Keratinocyte (primary cell): ENCODE measurements at regions not wholly inside any gene's neighbourhood (a gene's known extent, or its start where the extent isn't known, plus 50 kb on each side); places are given as distances from the start of the nearest gene placed in this dataset.

Experiments
- DNase-seq: peaks from one replicate; pipeline ENCODE4 v3.0.0-alpha.2; 2011; ENCODE audit warnings: low read depth, missing footprints, low spot score
- FAIRE-seq: peaks from 2 replicates; lab custom pipeline; 2011; peaks lifted over from hg19 to GRCh38; lab: Jason Lieb, UNC
- H2AFZ ChIP-seq: 2 replicates; pipeline ENCODE4 v1.6.0; 2012; ENCODE audit warnings: low read length, control low read depth, inconsistent platforms; ENCODE audit not compliant: control insufficient read depth
- H3K27ac ChIP-seq: 2 replicates; pipeline ENCODE4 v1.5.1; 2011; ENCODE audit warnings: low read length; ENCODE audit not compliant: control insufficient read depth, insufficient read depth
- H3K27me3 ChIP-seq: 3 replicates; pipeline ENCODE4 v1.6.0; 2011; ENCODE audit warnings: low read length; ENCODE audit not compliant: control insufficient read depth, insufficient read depth; ENCODE audit errors: extremely low read depth
- H3K36me3 ChIP-seq, 2 experiments: 2 replicates in 1 of 2; 3 replicates in 1 of 2; pipeline ENCODE4 v1.5.1; 2011; ENCODE audit warnings: low read length in 2 of 2, mild to moderate bottlenecking in 1 of 2; ENCODE audit not compliant: control insufficient read depth in 2 of 2, insufficient read depth in 2 of 2; ENCODE audit errors: extremely low read depth in 1 of 2
- H3K4me1 ChIP-seq: 3 replicates; pipeline ENCODE4 v1.5.1; 2011; ENCODE audit warnings: low read length; ENCODE audit not compliant: control insufficient read depth, insufficient read depth; ENCODE audit errors: extremely low read depth
- H3K4me2 ChIP-seq: 3 replicates; pipeline ENCODE4 v1.6.0; 2011; ENCODE audit warnings: low read depth, low read length; ENCODE audit not compliant: control insufficient read depth, insufficient read depth; ENCODE audit errors: extremely low read depth
- H3K4me3 ChIP-seq, 3 experiments: fragments of 200-600 bp in 1 of 3; sonication (generic) in 1 of 3; 2 replicates in 2 of 3; 3 replicates in 1 of 3; pipeline ENCODE4 v1.5.1; 2011 to 2016; ENCODE audit warnings: low read length in 3 of 3, mild to moderate bottlenecking in 3 of 3, control low read depth in 2 of 3, inconsistent platforms in 1 of 3, low read depth in 1 of 3, mixed read lengths in 1 of 3, mixed run types in 1 of 3, moderate library complexity in 1 of 3; ENCODE audit not compliant: control insufficient read depth in 2 of 3, insufficient read depth in 2 of 3; ENCODE audit errors: extremely low read depth in 1 of 3
- H3K79me2 ChIP-seq: 2 replicates; pipeline ENCODE4 v1.6.0; 2012; ENCODE audit warnings: low read length; ENCODE audit not compliant: control insufficient read depth, insufficient read depth
- H3K9ac ChIP-seq: 3 replicates; pipeline ENCODE4 v1.6.0; 2011; ENCODE audit warnings: low read length; ENCODE audit not compliant: control insufficient read depth, insufficient read depth; ENCODE audit errors: extremely low read depth
- H3K9me1 ChIP-seq: 3 replicates; pipeline ENCODE4 v1.6.0; 2011; ENCODE audit warnings: low read length; ENCODE audit not compliant: control insufficient read depth, insufficient read depth; ENCODE audit errors: extremely low read depth
- H3K9me3 ChIP-seq: 2 replicates; pipeline ENCODE4 v1.5.1; 2012; ENCODE audit warnings: low read depth, low read length; ENCODE audit not compliant: control insufficient read depth
- H4K20me1 ChIP-seq: 3 replicates; pipeline ENCODE4 v1.6.0; 2011; ENCODE audit warnings: low read length; ENCODE audit not compliant: control insufficient read depth, insufficient read depth; ENCODE audit errors: extremely low read depth
- CTCF ChIP-seq, 3 experiments: IDR thresholded peaks in 1 of 3; conservative IDR thresholded peaks in 1 of 3; optimal IDR thresholded peaks in 1 of 3; 2 replicates in 2 of 3; 3 replicates in 1 of 3; pipeline versions ENCODE3 to v1.5.1; 2011; ENCODE audit warnings: low read length in 3 of 3, mild to moderate bottlenecking in 3 of 3, moderate library complexity in 2 of 3, control low read depth in 1 of 3, inconsistent platforms in 1 of 3; ENCODE audit not compliant: insufficient read depth in 2 of 3; ENCODE audit errors: extremely low read depth in 1 of 3
- EZH2 ChIP-seq: IDR thresholded peaks from one replicate; pipeline ENCODE4 v1.6.1; 2012; ENCODE audit warnings: inconsistent platforms, mild to moderate bottlenecking, low read length, moderate library complexity
- dilution Hi-C: fragments of 300-500 bp; cut with MboI; formaldehyde crosslinking; loops from one replicate; pipeline ENCODE4 v1.7.0; 2020; ENCODE audit warnings: low sequenced_read_pairs; ENCODE audit not compliant: extremely low pct_ligation_motif_present

- Histone ChIP-seq H2AFZ (no peak overlapping the region), H3K9ac (no peak overlapping the region), H3K4me1 (peaks cover 1% of the 10 kb centered on the region), H3K27ac (no peak overlapping the region), H3K9me3 (no peaks in the 10 kb centered on the region), H3K4me2 (no peak overlapping the region), H3K9me1 (no peaks in the 10 kb centered on the region), H3K36me3 (no peaks in the 10 kb centered on the region), H3K27me3 (no peaks in the 10 kb centered on the region), H4K20me1 (no peaks in the 10 kb centered on the region), H3K79me2 (no peaks in the 10 kb centered on the region), H3K4me3 (no peak overlapping the region)
- DNase-seq (no peak), FAIRE-seq (no peak)
- dilution Hi-C loops, result no loop called here
- TF ChIP-seq EZH2 (no peak), CTCF (optimal IDR thresholded peaks at IDR 0.05 in 1 of 3, IDR thresholded peaks at IDR 0.05 in 1 of 3, conservative IDR thresholded peaks at IDR 0.05 in 1 of 3; ENCODE audit: extremely low read depth in 1 of 3, insufficient read depth in 2 of 3, low read length in 3 of 3) (no peak)
These were observed 640.8 kb upstream of the INTU start for GRCh38 chr4:126991965-126992364.

DNA sequence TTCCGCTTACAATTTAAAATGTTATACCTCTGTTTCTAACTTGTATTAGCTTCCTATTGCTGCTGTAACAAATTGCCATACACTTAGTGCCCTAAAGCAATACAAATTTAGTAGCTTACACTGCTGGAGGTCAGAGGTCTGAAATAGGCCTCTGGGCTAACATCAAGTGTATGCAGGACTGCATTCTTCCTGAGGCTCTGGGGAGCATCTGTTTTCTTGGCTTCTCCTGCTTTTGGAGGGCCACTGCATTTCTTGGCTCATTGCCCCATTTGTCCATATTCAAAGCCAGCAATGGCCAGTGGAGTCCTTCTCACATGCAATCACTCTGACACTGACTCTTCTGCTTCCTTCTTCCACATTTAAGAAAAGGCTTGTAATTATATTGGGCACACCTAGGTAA, 639.8 kb upstream of the INTU start:
- H3K9ac ChIP-seq, result no peak overlapping the region
- FAIRE-seq, result no peak
- no peak overlapping the region for H3K4me2 ChIP-seq
- H3K4me1 ChIP-seq, result no peaks in the 10 kb centered on the region
- no peak overlapping the region for H2AFZ ChIP-seq
- H3K36me3 ChIP-seq, result no peaks in the 10 kb centered on the region
- TF ChIP-seq CTCF (optimal IDR thresholded peaks at IDR 0.05 in 1 of 3, IDR thresholded peaks at IDR 0.05 in 1 of 3, conservative IDR thresholded peaks at IDR 0.05 in 1 of 3; ENCODE audit: extremely low read depth in 1 of 3, insufficient read depth in 2 of 3, low read length in 3 of 3) (no peak), EZH2 (no peak)
- no peak for DNase-seq
- no peaks in the 10 kb centered on the region for H3K79me2 ChIP-seq
- H3K4me3 ChIP-seq, result no peak overlapping the region
- no peak overlapping the region for H3K27ac ChIP-seq
- H3K27me3 ChIP-seq, result no peaks in the 10 kb centered on the region
- H3K9me1 ChIP-seq, result no peaks in the 10 kb centered on the region
- no peaks in the 10 kb centered on the region for H3K9me3 ChIP-seq
- H4K20me1 ChIP-seq, result no peaks in the 10 kb centered on the region
- dilution Hi-C loops, result no loop called here
